ENCODE measurements at regions not wholly inside any gene's neighbourhood (a gene's known extent, or its start where the extent isn't known, plus 50 kb on each side); places are given as distances from the start of the nearest gene placed in this dataset.
"Not testable (repeated sequence)": the region's sequence is repeated elsewhere in the genome, so short reads cannot be mapped to it uniquely, and the experiment has no call there.

DNA sequence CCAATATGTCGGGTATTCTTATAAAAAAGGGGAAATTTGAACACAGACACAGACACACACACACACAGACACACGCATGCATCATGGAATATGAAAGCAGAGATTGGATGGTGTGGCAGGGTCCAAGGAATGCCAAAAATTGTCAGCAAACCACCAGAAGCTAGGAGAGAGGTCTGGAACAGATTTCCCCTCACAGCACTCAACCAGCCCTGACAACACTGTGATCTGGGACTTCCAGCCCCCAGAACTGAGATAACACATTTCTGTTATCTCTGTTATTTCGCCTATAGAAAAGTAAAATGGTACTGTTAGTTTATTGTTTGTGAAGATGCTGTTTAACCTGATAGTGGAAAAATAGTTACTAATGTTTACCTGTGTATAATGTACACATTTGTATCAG, 145.4 kb upstream of the ZBED5 start:
- no peak for DNase-seq

DNA sequence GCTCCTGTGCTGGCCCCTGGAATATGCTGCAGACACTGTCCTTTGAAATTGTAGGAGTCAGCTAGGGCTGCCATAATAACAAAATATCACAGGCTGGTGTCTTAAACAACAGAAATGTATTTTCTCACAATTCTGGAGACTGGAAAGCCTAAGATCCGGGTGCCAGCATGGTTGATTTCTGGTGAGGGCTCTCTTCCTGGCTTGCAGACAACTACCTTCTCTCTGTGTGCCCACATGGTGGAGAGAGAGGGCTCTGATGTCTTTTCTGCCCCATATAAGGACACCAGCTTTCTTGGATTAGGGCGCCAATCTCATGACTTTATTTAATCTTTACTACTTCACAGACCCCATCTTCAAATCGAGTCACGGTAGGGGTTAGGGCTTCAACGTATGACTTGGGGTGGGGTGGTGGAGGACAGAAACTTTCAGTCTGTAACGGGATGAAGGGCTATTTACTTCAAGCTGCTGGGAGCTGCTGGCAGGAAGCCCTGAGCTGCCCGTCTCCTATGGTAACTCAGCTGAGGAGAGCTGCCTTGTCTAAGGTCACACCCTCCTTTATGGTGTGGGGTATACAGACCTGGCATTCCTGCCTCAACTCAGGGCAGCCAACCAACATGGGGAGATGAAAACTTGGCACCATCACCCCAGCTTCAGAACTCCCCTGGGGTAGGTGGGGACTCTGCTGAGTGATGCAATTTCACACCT, 142.9 kb upstream of the ZBED5 start:
- no peak for DNase-seq

DNA sequence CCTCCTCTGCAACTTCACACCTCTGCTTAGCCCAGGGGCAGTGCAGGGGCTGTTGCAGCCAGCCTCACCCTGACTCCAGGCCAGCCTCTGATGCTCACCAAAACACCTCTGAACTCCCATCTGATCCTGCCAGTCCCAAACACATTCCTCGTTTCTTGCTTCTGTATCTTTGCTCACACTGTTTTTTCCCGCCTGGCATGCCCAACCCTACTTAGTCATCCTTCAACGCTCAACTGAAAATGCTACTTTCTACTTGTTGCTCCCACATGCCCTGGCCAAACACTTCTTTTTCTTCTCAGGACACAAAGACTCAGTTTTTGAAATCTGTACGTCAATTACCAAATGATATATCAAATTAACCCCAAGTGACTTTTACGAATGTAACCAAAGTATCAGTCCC, 140.8 kb upstream of the ZBED5 start:
- no peak for DNase-seq

DNA sequence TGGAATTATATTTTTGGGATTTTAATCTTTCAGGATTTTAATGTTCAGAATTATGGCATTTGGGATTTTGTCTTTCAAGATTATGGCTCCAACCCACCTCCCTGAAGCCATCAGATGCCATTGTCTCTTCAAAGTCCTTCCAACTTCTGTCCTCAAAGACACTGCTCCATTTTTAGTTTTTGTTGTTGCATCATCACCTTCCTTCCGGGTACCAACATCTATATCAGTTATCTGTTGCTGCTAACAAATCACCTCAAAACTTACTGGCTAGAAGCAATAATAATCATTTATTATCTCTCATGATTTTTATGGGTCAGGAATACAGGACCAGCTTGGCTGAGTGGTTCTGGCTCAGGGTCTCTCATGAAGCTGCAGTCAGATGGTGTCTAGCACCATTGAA, 138.8 kb upstream of the ZBED5 start:
- no peak for DNase-seq

DNA sequence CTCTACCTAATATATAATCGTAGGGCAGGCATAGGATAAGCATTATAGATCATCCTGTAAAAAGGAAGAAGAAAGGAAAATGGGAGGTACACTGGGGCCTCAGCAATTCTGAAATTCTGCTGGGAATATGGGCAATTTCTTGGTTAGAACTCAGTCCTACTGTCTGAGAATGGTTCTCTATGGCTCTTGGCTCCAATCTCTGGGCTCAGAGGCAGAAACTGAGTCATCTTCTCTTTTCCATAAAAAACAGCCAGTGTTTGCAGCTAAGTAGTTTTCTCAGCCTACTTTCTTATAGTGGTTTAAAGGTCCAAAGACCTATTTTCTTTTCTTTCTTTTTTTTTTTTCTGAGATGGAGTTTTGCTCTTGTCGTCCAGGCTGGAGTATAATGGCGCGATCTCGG, 135.8 kb upstream of the ZBED5 start:
- DNase-seq: no peak

DNA sequence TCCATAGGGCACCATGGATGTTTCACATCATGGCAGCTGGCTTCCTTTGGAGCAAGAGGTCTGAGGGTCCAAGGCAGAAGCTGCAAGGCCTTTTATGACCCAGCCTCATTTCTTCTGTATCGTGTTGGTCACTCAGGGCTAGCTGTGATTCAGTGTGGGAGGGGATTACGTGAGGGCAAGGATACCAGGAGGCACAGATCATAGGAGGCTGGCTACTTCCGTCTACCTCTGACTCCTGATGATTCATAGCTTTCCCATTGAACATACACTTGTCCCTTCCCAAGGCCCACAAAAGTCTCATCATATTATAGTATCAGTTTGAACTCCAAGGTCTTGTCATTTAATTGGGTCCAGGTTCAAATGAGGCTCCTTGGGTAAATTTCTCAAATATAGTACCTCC, 135.3 kb upstream of the ZBED5 start:
- DNase-seq: no peak

GRCh38 chr11:10991393-10991792, 133.5 kb upstream of the ZBED5 start:
- peak; percentile 66 for DNase-seq

DNA sequence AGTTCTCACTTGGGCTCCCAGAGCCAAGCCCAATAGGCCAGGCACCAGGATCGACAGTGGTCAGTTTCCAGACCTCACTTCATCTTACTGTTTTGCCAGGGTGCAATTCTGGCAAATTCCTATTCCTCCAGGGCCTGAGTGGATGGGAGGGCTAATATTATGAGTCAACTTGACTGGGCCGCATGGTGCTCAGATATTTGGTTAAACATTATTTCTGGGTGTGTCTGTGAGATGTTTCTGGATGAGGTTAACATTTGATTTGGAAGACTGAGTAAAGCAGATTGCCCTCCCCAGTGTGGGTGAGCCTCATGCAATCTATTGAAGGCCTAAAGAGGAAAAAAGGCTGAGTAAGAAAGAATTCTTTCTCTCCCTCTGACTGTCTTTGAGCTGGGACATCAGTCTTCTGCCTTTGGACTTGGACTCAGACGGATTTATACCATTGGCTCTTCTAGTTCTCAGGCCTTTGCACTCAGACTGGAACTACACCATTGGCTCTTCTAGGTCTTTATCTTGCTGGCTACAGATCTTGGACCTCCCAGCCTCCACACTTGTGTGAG, 132.9 kb upstream of the ZBED5 start:
- no peak for DNase-seq

GRCh38 chr11:10990160-10990559, 132.3 kb upstream of the ZBED5 start:
- no peak for DNase-seq

- no peak for DNase-seq
Observed at GRCh38 chr11:10986006-10986405, 128.2 kb upstream of the ZBED5 start.

GRCh38 chr11:10984742-10985141, 126.9 kb upstream of the ZBED5 start:
- DNase-seq: no peak

- DNase-seq: no peak
Observed at GRCh38 chr11:10984250-10984649, 126.4 kb upstream of the ZBED5 start.

- DNase-seq: no peak
Observed at GRCh38 chr11:10982704-10983510, 125.1 kb upstream of the ZBED5 start.

- DNase-seq: no peak
Observed at GRCh38 chr11:10979529-10979928, 121.7 kb upstream of the ZBED5 start.

- no peak for DNase-seq
Observed at GRCh38 chr11:10978198-10978597, 120.3 kb upstream of the ZBED5 start.

- DNase-seq: peak; percentile 6
Observed at GRCh38 chr11:10975287-10975721, 117.5 kb upstream of the ZBED5 start.

DNA sequence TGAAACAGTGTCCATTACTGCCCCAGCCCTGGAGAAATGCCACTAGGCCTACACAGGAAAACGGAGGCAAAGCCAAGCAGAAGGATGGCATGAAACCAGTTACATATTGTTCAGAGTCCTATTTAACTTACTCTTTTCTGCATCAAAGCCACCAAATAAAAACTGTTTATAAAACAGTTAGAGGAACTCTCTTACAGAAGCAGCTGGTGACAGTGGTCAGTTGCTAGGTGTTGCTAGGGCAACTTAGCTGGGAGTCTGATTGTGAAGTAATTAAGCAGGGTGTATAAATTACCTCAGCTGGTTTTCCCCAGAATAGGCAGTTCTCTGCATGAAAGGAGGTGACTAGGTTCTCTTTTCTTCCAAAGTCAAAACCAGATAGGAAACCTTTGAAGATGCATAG, 115.6 kb upstream of the ZBED5 start:
- DNase-seq: no peak

DNA sequence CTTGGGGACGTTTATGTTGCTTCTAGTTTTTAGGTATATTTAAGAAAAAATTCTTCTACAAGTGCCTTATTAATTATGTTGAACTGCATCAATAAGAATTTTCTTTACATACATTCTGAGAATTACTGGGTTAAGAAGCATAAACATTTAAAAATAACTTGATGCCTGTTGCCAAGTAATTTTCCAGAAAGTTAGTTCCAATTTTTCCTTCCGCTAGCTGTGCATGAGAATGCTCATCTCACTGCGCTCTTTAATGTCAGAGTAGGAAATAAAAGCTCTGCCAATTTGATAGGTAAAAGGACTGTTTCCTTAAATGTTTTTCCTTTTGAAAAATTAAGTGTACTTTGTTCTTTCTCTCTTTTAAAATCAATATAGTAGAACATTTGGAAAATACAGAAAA, 113.1 kb upstream of the ZBED5 start:
- DNase-seq: no peak

DNA sequence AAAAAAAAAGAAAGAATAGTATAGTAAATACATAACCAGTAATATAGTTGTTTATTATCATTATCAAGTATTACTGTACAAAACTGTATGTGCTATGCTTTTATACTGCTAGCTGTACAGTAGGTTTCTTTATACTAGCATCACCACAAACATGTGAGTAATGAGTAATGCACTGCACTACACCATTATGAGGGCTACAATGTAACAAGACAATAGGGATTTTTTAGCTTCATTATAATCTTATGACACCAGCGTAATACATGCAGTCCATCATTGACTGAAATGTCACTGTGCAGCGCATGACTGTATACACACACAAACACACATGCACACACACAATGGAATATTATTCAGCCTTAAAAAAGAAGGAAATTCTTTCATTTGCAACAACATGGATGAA, 111.5 kb upstream of the ZBED5 start:
- DNase-seq: no peak

DNA sequence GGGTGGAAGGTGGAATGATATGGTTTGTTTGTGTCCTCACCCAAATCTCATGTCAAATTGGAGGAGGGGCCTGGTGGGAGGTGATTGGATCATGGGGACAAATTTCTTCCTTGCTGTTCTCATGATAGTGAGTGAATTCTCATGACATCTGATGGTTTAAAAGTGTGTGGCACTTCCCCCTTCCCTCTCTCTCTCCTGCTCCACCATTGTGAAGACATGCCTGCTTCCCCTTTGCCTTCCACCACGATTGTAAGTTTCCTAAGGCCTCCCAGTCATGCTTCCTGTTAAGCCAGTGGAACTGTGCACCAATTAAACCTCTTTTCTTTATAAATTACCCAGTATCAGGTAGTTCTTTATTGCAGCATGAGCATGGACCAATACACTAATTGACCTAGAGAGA, 99.0 kb upstream of the ZBED5 start:
- DNase-seq: not testable (repeated sequence)

- DNase-seq: no peak
Observed at GRCh38 chr11:10955616-10956015, 97.8 kb upstream of the ZBED5 start.

GRCh38 chr11:10954184-10954583, 96.3 kb upstream of the ZBED5 start:
- no peak for DNase-seq

DNA sequence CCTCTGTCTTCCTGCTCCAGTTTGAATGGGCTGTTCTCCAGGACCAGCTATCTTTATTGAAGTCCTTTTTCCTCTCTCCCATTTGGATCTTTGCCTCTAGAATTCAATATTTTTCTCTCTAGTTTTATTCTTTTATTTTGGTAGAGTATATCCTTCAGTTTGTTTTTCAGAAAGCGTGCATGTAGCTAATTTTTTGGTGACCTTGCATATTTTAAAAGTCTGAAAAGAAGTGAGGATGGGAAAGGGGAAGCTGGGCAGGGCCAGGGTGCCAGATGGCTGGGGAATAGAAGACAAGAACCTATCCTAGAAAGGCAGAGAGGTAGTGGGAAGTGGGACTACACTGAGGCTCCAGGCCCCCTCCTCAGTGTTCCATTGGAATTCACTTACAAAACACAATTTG, 95.0 kb upstream of the ZBED5 start:
- no peak for DNase-seq

GRCh38 chr11:10947935-10948334, 90.1 kb upstream of the ZBED5 start:
- not testable (repeated sequence) for DNase-seq
